ENCODE measurements at regions not wholly inside any gene's neighbourhood (a gene's known extent, or its start where the extent isn't known, plus 50 kb on each side); places are given as distances from the start of the nearest gene placed in this dataset.

- TF ChIP-seq CTCF (IDR thresholded peaks at IDR 0.05; ENCODE audit: poor library complexity) (no peak), EZH2phosphoT487 (IDR thresholded peaks at IDR 0.05; ENCODE audit: low read depth, severe bottlenecking, unreplicated experiment) (no peak)
Measured at GRCh38 chr4:103443324-103443723, 245.2 kb upstream of the CENPE start.
